ENCODE measurements at regions not wholly inside any gene's neighbourhood (a gene's known extent, or its start where the extent isn't known, plus 50 kb on each side); places are given as distances from the start of the nearest gene placed in this dataset.

- DNase-seq (ENCODE audit: low spot score) = no peak
These were observed 230.3 kb upstream of the MEOX2 start for GRCh38 chr7:15916681-15917380.

GRCh38 chr7:15915686-15916293 is 229.3 kb upstream of the MEOX2 start:
- DNase-seq (ENCODE audit: low spot score) = no peak

- DNase-seq (ENCODE audit: low spot score) = no peak
These were observed 228.1 kb upstream of the MEOX2 start for GRCh38 chr7:15914611-15915010.

GRCh38 chr7:15906436-15906835 is 220.0 kb upstream of the MEOX2 start:
- DNase-seq (ENCODE audit: low spot score) = no peak

GRCh38 chr7:15905251-15906040 is 219.0 kb upstream of the MEOX2 start:
- no peak for DNase-seq (ENCODE audit: low spot score)

- DNase-seq (ENCODE audit: low spot score) = no peak
These were observed 204.8 kb upstream of the MEOX2 start for GRCh38 chr7:15891151-15891881.

GRCh38 chr7:15889507-15889906 is 203.0 kb upstream of the MEOX2 start:
- DNase-seq (ENCODE audit: low spot score) = no peak

- no peak for DNase-seq (ENCODE audit: low spot score)
These were observed 201.6 kb upstream of the MEOX2 start for GRCh38 chr7:15888090-15888489.

- no peak for DNase-seq (ENCODE audit: low spot score)
These were observed 200.1 kb upstream of the MEOX2 start for GRCh38 chr7:15886626-15887025.

- no peak for DNase-seq (ENCODE audit: low spot score)
These were observed 199.2 kb upstream of the MEOX2 start for GRCh38 chr7:15885678-15886077.

- no peak for DNase-seq (ENCODE audit: low spot score)
These were observed 188.3 kb upstream of the MEOX2 start for GRCh38 chr7:15874774-15875173.

- DNase-seq (ENCODE audit: low spot score) = no peak
These were observed 183.9 kb upstream of the MEOX2 start for GRCh38 chr7:15870347-15870746.

- no peak for DNase-seq (ENCODE audit: low spot score)
These were observed 181.0 kb upstream of the MEOX2 start for GRCh38 chr7:15867441-15867840.

- no peak for DNase-seq (ENCODE audit: low spot score)
These were observed 180.3 kb upstream of the MEOX2 start for GRCh38 chr7:15866753-15867152.

GRCh38 chr7:15864626-15864991 is 178.1 kb upstream of the MEOX2 start:
- no peak for DNase-seq (ENCODE audit: low spot score)

GRCh38 chr7:15863951-15864625 is 177.6 kb upstream of the MEOX2 start:
- DNase-seq (ENCODE audit: low spot score) = no peak

- DNase-seq (ENCODE audit: low spot score) = no peak
These were observed 176.3 kb upstream of the MEOX2 start for GRCh38 chr7:15862781-15863165.

- no peak for DNase-seq (ENCODE audit: low spot score)
These were observed 175.7 kb upstream of the MEOX2 start for GRCh38 chr7:15862016-15862780.

GRCh38 chr7:15860264-15860949 is 173.9 kb upstream of the MEOX2 start:
- DNase-seq (ENCODE audit: low spot score) = no peak

- DNase-seq (ENCODE audit: low spot score) = no peak
These were observed 170.5 kb upstream of the MEOX2 start for GRCh38 chr7:15857026-15857425.

- DNase-seq (ENCODE audit: low spot score) = no peak
These were observed 169.8 kb upstream of the MEOX2 start for GRCh38 chr7:15856311-15856710.

Measured in CD4-positive, alpha-beta T cell treated with Interleukin-2 at 100 ng/mL for 4 hours (primary cell).